NB4 (cell line): ENCODE measurements at regions not wholly inside any gene's neighbourhood (a gene's known extent, or its start where the extent isn't known, plus 50 kb on each side); places are given as distances from the start of the nearest gene placed in this dataset.

Experiments
- DNase-seq: peaks from one replicate; pipeline ENCODE4 v3.0.0; 2010; ENCODE audit warnings: low read depth
- H3K4me3 ChIP-seq: one replicate; pipeline ENCODE4 v1.5.1; 2011; ENCODE audit warnings: mild to moderate bottlenecking, low read depth, low read length, moderate library complexity
- CTCF ChIP-seq: IDR thresholded peaks from one replicate; pipeline ENCODE4 v1.5.1; 2012; ENCODE audit warnings: low read depth, low read length
- MYC ChIP-seq: IDR thresholded peaks from 2 replicates; pipeline ENCODE4 v1.6.1; 2011; ENCODE audit warnings: low read depth, low read length
- POLR2A ChIP-seq: IDR thresholded peaks from 2 replicates; pipeline ENCODE4 v1.6.1; 2011; ENCODE audit warnings: mild to moderate bottlenecking; ENCODE audit not compliant: insufficient read length; ENCODE audit errors: extremely low read depth
- TF ChIP-seq, protein P1 (sequence below): IDR thresholded peaks from 2 replicates; pipeline ENCODE4 v1.6.1; 2011; ENCODE audit warnings: low read depth, low read length

DNA sequence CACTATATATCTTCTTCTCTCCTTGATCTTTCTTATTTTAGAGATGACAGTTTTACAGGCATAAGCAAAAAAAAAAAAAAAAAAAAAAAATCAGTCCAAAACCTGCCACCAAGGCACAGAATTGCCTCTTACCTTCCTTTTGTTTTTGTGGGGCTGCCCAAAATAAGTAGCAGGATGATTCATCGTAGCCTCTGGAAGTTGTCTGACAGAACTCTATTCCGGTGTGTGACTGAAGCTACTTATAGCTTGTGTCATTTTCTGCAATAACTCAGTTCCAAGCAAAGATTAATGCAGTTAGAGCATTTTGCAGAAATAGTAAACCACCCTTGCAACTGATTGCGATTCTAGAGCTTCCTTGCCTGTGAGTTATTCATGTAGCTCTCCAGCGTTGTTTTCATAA, 186.8 kb downstream of the KIF2B start:
- TF ChIP-seq POLR2A, result no peak
- TF ChIP-seq CTCF, result no peak
- TF ChIP-seq, protein P1, sequence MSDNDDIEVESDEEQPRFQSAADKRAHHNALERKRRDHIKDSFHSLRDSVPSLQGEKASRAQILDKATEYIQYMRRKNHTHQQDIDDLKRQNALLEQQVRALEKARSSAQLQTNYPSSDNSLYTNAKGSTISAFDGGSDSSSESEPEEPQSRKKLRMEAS, result no peak
- TF ChIP-seq MYC, result no peak
- H3K4me3 ChIP-seq, result no peak overlapping the region
- no peak for DNase-seq

- H3K4me3 ChIP-seq, result no peak overlapping the region
- no peak for DNase-seq
- TF ChIP-seq, protein P1, result no peak
- TF ChIP-seq POLR2A, result no peak
- no peak for TF ChIP-seq CTCF
- no peak for TF ChIP-seq MYC
These were observed 190.3 kb downstream of the KIF2B start for GRCh38 chr17:54013072-54013471.

GRCh38 chr17:54015734-54016133, 193.0 kb downstream of the KIF2B start:
- no peak for DNase-seq
- no peak overlapping the region for H3K4me3 ChIP-seq
- no peak for TF ChIP-seq POLR2A
- TF ChIP-seq, protein P1, result no peak
- no peak for TF ChIP-seq MYC
- no peak for TF ChIP-seq CTCF

GRCh38 chr17:54021418-54021817, 198.7 kb downstream of the KIF2B start:
- no peak for DNase-seq
- no peak overlapping the region for H3K4me3 ChIP-seq
- TF ChIP-seq POLR2A (no peak), MYC (no peak), CTCF (no peak)
- TF ChIP-seq, protein P1, result no peak

DNA sequence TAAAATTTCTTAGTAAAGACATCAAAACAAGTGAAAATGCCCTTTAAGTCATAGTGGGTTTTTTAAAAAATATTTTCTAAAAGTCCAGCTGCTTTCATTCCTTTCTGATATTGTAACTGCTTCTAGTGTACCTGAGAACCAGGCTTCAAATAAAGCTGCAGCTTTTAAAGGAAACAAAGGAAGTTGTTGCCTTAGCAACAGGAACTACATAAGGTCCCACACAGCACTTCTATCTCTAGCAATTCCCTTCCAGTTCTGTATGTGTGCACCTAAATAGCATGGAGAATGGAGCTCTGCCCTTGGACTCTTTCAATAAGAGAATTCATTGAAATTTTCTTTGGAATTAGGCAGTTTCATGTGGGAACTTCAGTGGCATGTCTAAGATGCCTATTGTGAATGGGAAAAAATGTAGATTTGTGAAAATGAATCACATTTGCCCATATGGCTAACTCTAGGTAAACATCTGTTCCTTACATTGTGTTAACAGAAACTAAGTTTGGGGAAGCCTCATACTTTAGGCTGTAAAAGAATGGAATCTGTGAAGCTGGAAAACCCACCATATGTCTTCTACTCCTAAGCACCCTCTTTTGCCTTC, 206.4 kb downstream of the KIF2B start:
- TF ChIP-seq MYC, result no peak
- TF ChIP-seq POLR2A, result no peak
- TF ChIP-seq, protein P1, result no peak
- TF ChIP-seq CTCF, result no peak
- no peak for DNase-seq
- H3K4me3 ChIP-seq, result no peak overlapping the region
